ENCODE measurements at regions not wholly inside any gene's neighbourhood (a gene's known extent, or its start where the extent isn't known, plus 50 kb on each side); places are given as distances from the start of the nearest gene placed in this dataset.
"Not testable (repeated sequence)": the region's sequence is repeated elsewhere in the genome, so short reads cannot be mapped to it uniquely, and the experiment has no call there.

DNA sequence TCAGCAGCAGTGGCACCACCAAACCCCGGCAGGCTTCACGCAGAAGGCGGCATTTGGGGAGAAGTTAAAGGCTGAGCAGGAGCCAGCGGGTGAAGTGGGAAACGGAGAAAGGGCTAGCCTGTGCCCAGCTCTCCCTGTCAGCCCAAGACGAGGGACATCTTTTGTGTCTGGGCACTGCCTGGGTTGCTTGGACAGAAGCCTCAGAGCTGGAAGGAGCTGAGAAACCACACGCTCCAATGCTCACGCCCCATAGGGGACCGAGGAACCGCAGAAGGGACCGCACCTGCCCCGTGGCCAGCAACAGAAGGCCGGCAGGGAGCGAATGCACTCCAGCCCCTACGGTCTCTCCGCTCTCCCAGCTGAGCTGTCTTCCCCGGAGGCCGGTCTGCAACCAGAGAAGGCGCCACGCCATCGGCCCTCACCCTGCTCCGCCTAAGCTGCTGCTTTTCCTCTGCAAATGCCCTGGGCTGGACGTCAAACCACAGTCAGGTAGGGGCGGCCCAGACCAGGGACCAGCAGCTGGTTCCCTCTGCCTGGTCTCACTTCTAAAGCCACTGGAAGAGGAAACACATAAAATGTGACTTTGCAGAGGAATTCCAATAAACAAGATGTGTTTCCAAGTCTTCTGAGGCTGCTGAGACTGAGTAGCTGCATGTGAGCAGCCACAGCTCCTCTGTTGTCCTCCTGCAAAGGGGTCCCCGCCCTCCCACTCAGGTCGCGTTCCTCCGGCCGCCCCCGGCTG is 182.4 kb upstream of the ZNF469 start:
- TF ChIP-seq, protein P1, sequence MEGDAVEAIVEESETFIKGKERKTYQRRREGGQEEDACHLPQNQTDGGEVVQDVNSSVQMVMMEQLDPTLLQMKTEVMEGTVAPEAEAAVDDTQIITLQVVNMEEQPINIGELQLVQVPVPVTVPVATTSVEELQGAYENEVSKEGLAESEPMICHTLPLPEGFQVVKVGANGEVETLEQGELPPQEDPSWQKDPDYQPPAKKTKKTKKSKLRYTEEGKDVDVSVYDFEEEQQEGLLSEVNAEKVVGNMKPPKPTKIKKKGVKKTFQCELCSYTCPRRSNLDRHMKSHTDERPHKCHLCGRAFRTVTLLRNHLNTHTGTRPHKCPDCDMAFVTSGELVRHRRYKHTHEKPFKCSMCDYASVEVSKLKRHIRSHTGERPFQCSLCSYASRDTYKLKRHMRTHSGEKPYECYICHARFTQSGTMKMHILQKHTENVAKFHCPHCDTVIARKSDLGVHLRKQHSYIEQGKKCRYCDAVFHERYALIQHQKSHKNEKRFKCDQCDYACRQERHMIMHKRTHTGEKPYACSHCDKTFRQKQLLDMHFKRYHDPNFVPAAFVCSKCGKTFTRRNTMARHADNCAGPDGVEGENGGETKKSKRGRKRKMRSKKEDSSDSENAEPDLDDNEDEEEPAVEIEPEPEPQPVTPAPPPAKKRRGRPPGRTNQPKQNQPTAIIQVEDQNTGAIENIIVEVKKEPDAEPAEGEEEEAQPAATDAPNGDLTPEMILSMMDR (IDR thresholded peaks at IDR 0.05; ENCODE audit: low read length) = not testable (repeated sequence)
- not testable (repeated sequence) for TF ChIP-seq EZH2 (IDR thresholded peaks at IDR 0.05; ENCODE audit: borderline replicate concordance, low read length)

All from OCI-LY1 (cell line).